ENCODE measurements at regions not wholly inside any gene's neighbourhood (a gene's known extent, or its start where the extent isn't known, plus 50 kb on each side); places are given as distances from the start of the nearest gene placed in this dataset.

DNA sequence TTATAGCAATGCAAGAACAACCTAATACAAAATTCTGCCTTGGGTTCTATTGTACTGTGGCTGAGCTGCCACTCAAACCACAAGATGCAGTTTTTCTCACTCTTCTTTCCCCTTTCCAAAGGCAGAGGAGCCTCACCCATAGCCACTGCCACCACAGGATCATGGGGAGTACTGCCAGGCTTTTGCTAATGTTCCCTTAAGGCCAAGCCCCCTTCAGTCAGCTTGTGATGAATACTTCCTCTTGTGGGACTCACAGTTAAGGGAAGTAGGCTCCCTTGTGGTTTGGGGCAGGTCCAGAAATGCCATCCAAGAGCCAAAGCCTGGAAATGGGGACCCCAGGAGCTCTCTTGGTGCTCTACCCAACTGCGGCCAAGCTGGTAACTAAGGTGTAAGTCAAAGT, 258.7 kb downstream of the SPATA31D1 start:
- no peaks in the 10 kb centered on the region for H3K27me3 ChIP-seq
- H3K36me3 ChIP-seq, result no peaks in the 10 kb centered on the region
- WGBS, result 88% methylated on average over 1 of the region's 1 CpG
- H3K4me1 ChIP-seq, result no peaks in the 10 kb centered on the region
- no peak overlapping the region for H3K27ac ChIP-seq
- no peak overlapping the region for H3K4me3 ChIP-seq
- no peaks in the 10 kb centered on the region for H3K9me3 ChIP-seq
- DNase-seq (ENCODE audit: low spot score in 2 of 2), result no peak
- TF ChIP-seq POLR2AphosphoS5 (IDR thresholded peaks at IDR 0.05) (no peak), POLR2A (IDR thresholded peaks at IDR 0.05) (no peak), EP300 (IDR thresholded peaks at IDR 0.05) (no peak)
- TF ChIP-seq, protein P1, sequence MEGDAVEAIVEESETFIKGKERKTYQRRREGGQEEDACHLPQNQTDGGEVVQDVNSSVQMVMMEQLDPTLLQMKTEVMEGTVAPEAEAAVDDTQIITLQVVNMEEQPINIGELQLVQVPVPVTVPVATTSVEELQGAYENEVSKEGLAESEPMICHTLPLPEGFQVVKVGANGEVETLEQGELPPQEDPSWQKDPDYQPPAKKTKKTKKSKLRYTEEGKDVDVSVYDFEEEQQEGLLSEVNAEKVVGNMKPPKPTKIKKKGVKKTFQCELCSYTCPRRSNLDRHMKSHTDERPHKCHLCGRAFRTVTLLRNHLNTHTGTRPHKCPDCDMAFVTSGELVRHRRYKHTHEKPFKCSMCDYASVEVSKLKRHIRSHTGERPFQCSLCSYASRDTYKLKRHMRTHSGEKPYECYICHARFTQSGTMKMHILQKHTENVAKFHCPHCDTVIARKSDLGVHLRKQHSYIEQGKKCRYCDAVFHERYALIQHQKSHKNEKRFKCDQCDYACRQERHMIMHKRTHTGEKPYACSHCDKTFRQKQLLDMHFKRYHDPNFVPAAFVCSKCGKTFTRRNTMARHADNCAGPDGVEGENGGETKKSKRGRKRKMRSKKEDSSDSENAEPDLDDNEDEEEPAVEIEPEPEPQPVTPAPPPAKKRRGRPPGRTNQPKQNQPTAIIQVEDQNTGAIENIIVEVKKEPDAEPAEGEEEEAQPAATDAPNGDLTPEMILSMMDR (IDR thresholded peaks at IDR 0.05), result no peak

DNA sequence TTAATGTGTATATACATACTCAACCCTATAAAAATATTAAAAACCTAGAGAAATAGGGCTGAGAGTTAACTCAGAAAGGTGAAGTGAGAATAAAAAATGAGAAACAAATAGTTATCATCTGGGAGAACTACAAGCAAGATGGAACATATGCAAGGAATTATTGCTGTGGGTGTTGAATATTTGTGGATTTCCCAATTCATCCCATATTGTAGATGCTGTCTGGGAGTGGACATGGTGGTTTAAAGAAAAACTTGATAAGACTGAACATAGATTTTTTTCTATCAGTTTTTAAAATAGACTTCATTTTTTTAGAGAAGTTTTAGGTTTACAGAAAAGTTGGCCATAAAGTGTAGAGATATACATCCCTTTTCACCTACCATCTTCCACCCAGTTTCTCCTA, 263.5 kb downstream of the SPATA31D1 start:
- no peaks in the 10 kb centered on the region for H3K36me3 ChIP-seq
- no peaks in the 10 kb centered on the region for H3K27me3 ChIP-seq
- no peak overlapping the region for H3K27ac ChIP-seq
- no peak for TF ChIP-seq EP300 (IDR thresholded peaks at IDR 0.05)
- TF ChIP-seq, protein P1 (IDR thresholded peaks at IDR 0.05), result no peak
- no peak for TF ChIP-seq POLR2A (IDR thresholded peaks at IDR 0.05)
- no peak for TF ChIP-seq POLR2AphosphoS5 (IDR thresholded peaks at IDR 0.05)
- H3K9me3 ChIP-seq, result no peaks in the 10 kb centered on the region
- DNase-seq (ENCODE audit: low spot score in 2 of 2), result no peak
- H3K4me3 ChIP-seq, result no peak overlapping the region
- H3K4me1 ChIP-seq, result no peaks in the 10 kb centered on the region

DNA sequence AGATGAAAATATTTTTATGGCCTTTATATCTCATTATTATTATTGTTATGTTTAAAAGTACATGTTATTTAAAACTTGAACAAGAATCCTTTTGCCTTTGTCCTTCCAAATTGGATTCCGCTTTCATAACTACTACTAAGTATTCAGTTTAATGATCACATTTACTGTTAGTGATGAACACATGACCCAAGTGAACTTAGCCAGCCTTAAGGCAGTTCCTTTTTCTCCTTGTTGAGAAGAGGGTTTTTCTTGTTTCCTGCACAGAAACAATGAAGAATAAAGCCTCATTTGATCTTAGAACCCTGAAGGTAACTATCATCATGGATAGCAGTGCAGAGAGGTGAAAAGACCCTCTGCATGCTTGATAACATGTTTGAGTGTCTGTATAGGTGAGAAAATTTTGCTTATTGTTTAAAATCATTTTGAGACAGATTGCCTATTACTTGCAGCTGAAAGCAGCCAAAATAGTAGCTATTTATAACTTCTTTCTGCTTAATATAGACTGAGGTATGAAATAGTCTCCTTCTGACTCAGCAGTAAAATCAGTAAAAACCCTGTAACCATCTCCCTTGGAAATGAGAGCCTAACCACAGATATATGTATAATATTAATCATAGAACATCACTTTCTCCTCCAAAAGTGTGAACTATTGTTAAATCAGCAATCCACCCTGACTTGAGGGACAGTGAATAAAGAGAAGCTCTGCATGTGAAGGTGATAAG, 266.2 kb downstream of the SPATA31D1 start:
- TF ChIP-seq, protein P1 (IDR thresholded peaks at IDR 0.05), result no peak
- TF ChIP-seq POLR2A (IDR thresholded peaks at IDR 0.05) (no peak), EP300 (IDR thresholded peaks at IDR 0.05) (no peak)
- Histone ChIP-seq H3K4me1 (no peaks in the 10 kb centered on the region), H3K36me3 (no peaks in the 10 kb centered on the region), H3K27me3 (no peaks in the 10 kb centered on the region), H3K27ac (no peak overlapping the region), H3K9me3 (no peaks in the 10 kb centered on the region), H3K4me3 (no peak overlapping the region)
- WGBS, result 100% methylated on average over 1 of the region's 1 CpG
- no peak for DNase-seq (ENCODE audit: low spot score in 2 of 2)

DNA sequence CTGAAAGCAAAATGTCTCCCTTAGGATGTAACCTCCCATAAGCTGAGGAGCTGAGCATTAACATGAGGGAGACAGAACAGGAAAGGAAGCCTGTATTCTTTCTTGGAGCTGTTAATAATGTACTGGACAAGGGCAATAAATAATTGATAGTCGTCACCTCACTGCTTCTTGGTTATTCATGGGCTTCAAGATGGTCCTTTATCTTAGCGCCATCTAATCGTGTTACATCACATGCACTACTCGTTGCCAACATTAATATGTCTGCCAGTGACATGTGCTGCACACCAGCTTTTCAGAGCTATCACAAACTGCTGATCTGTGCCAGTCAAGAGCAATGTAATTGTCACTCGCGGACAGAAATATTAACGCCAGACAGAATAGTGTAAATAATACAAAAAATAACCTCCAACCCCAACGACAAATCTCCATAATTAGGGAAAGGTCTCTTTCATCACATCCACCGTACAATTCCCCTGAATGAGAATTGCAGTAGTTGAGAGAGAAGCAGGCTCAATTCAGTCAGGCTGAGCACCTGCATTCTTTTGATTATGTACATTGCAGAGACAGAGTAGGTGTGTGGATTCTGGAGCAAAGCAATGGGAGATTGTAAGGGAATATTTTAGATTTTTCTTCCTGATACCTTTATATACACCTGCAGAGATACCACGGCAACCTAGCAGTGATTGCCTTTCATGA, 267.1 kb downstream of the SPATA31D1 start:
- no peak for TF ChIP-seq POLR2A (IDR thresholded peaks at IDR 0.05)
- no peak for TF ChIP-seq EP300 (IDR thresholded peaks at IDR 0.05)
- no peak for TF ChIP-seq POLR2AphosphoS5 (IDR thresholded peaks at IDR 0.05)
- TF ChIP-seq, protein P1 (IDR thresholded peaks at IDR 0.05), result no peak
- no peaks in the 10 kb centered on the region for H3K36me3 ChIP-seq
- H3K4me1 ChIP-seq, result no peaks in the 10 kb centered on the region
- DNase-seq (ENCODE audit: low spot score in 2 of 2), result no peak
- 75% methylated on average over 10 of the region's 10 CpGs for WGBS
- H3K9me3 ChIP-seq, result no peaks in the 10 kb centered on the region
- no peak overlapping the region for H3K4me3 ChIP-seq
- no peak overlapping the region for H3K27ac ChIP-seq
- no peaks in the 10 kb centered on the region for H3K27me3 ChIP-seq

DNA sequence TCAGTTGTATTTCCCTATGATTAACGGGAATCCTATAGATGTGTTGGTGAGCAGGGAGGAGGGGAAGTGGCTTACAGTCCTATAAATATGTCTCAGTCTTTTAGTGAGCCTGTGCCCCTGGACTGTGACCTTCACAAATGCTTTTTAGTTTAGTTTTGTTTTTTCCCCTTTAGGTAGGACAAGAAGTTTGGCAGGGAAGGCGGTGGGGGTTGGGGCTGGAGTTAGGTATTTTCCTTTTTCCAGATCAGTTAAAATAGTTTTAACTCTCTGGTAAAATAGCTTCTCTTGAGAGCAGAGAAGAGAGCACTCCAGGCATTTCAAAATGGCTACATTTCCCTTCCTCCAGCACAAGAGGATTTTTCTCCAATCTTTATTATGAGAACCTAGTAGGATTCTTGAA, 272.1 kb downstream of the SPATA31D1 start:
- no peaks in the 10 kb centered on the region for H3K36me3 ChIP-seq

More for the DNA sequence above, 272.1 kb downstream of the SPATA31D1 start:
- 69% methylated on average over 2 of the region's 2 CpGs for WGBS
- H3K4me1 ChIP-seq, result no peaks in the 10 kb centered on the region
- no peaks in the 10 kb centered on the region for H3K9me3 ChIP-seq
- H3K27me3 ChIP-seq, result no peaks in the 10 kb centered on the region
- no peak overlapping the region for H3K4me3 ChIP-seq
- no peak for DNase-seq (ENCODE audit: low spot score in 2 of 2)
- H3K27ac ChIP-seq, result no peak overlapping the region
- TF ChIP-seq, protein P1 (IDR thresholded peaks at IDR 0.05), result no peak
- TF ChIP-seq EP300 (IDR thresholded peaks at IDR 0.05), result no peak
- TF ChIP-seq POLR2A (IDR thresholded peaks at IDR 0.05), result no peak
- no peak for TF ChIP-seq POLR2AphosphoS5 (IDR thresholded peaks at IDR 0.05)

Measured in suprapubic skin (tissue), 4 donors.